ENCODE measurements at regions not wholly inside any gene's neighbourhood (a gene's known extent, or its start where the extent isn't known, plus 50 kb on each side); places are given as distances from the start of the nearest gene placed in this dataset.

- Histone ChIP-seq H3K4me3 (no peak overlapping the region), H3K27me3 (no peaks in the 10 kb centered on the region), H3K27ac (no peak overlapping the region), H3K9me3 (no peaks in the 10 kb centered on the region), H3K4me1 (peaks cover 16 to 34% (median 22%) of the 10 kb centered on the region in 4 donors), H3K36me3 (no peaks in the 10 kb centered on the region)
- in situ Hi-C loops (cut with MboI; ENCODE audit: low pct_ligation_motif_present in 1 of 4, low pct_unique_long_range_greater_than_20kb in 1 of 4, low sequenced_read_pairs in 3 of 4): no loop called here
- TF ChIP-seq POLR2AphosphoS5 (IDR thresholded peaks at IDR 0.05): no peak
- TF ChIP-seq EP300 (IDR thresholded peaks at IDR 0.05; ENCODE audit: low read depth): no peak
- no peak for TF ChIP-seq POLR2A (IDR thresholded peaks at IDR 0.05)
- no peak for TF ChIP-seq CTCF (IDR thresholded peaks at IDR 0.05)
- no peak for DNase-seq
- WGBS, 2 donors (ENCODE audit: low coverage in 1 of 2): 84 to 91% methylated on average over 4 of the region's 4 CpGs
- intact Hi-C loops (cut with DNase I; ENCODE audit: low total_unique reads): no loop called here
Measured at GRCh38 chr20:23167431-23167830, 81.3 kb upstream of the CD93 start.

- intact Hi-C loops (cut with DNase I; ENCODE audit: low total_unique reads): no loop called here
- Histone ChIP-seq H3K4me3 (no peak overlapping the region), H3K27ac (no peak overlapping the region), H3K27me3 (no peaks in the 10 kb centered on the region), H3K36me3 (no peaks in the 10 kb centered on the region), H3K4me1 (peaks cover 22 to 43% (median 29%) of the 10 kb centered on the region in 4 donors), H3K9me3 (no peaks in the 10 kb centered on the region)
- TF ChIP-seq POLR2A (IDR thresholded peaks at IDR 0.05) (no peak), POLR2AphosphoS5 (IDR thresholded peaks at IDR 0.05) (no peak), CTCF (IDR thresholded peaks at IDR 0.05) (no peak), EP300 (IDR thresholded peaks at IDR 0.05; ENCODE audit: low read depth) (no peak)
- no peak for DNase-seq
- 83% methylated on average over 7 of the region's 7 CpGs; no CpG with 5 or more reads in 1 of the 2 donors for WGBS, 2 donors (ENCODE audit: low coverage in 1 of 2)
- in situ Hi-C loops (cut with MboI; ENCODE audit: low pct_ligation_motif_present in 1 of 4, low pct_unique_long_range_greater_than_20kb in 1 of 4, low sequenced_read_pairs in 3 of 4): no loop called here
Measured at GRCh38 chr20:23166563-23166962, 80.4 kb upstream of the CD93 start.

GRCh38 chr20:23165964-23166363 is 79.8 kb upstream of the CD93 start:
- intact Hi-C loops (cut with DNase I; ENCODE audit: low total_unique reads): no loop called here
- Histone ChIP-seq H3K27ac (no peak overlapping the region), H3K27me3 (no peaks in the 10 kb centered on the region), H3K36me3 (no peaks in the 10 kb centered on the region), H3K4me3 (no peak overlapping the region), H3K4me1 (peaks cover 24 to 49% (median 31%) of the 10 kb centered on the region in 4 donors), H3K9me3 (no peaks in the 10 kb centered on the region)
- DNase-seq: no peak
- 92% methylated on average over 2 to 7 of the region's 7 CpGs for WGBS, 2 donors (ENCODE audit: low coverage in 1 of 2)
- TF ChIP-seq POLR2AphosphoS5 (IDR thresholded peaks at IDR 0.05): no peak
- TF ChIP-seq CTCF (IDR thresholded peaks at IDR 0.05): no peak
- no peak for TF ChIP-seq EP300 (IDR thresholded peaks at IDR 0.05; ENCODE audit: low read depth)
- no peak for TF ChIP-seq POLR2A (IDR thresholded peaks at IDR 0.05)
- in situ Hi-C loops (cut with MboI; ENCODE audit: low pct_ligation_motif_present in 1 of 4, low pct_unique_long_range_greater_than_20kb in 1 of 4, low sequenced_read_pairs in 3 of 4): no loop called here

- Histone ChIP-seq H3K4me3 (no peak overlapping the region), H3K27me3 (no peaks in the 10 kb centered on the region), H3K4me1 (peaks cover 24 to 55% (median 34%) of the 10 kb centered on the region in 4 donors), H3K36me3 (no peaks in the 10 kb centered on the region), H3K9me3 (no peaks in the 10 kb centered on the region), H3K27ac (peak overlapping the region in 2 of 4 donors; percentile 65 to 76)
- intact Hi-C loops (cut with DNase I; ENCODE audit: low total_unique reads): no loop called here
- WGBS, 2 donors (ENCODE audit: low coverage in 1 of 2): 70 to 87% methylated on average over 3 to 12 of the region's 12 CpGs
- in situ Hi-C loops (cut with MboI; ENCODE audit: low pct_ligation_motif_present in 1 of 4, low pct_unique_long_range_greater_than_20kb in 1 of 4, low sequenced_read_pairs in 3 of 4): no loop called here
- no peak for TF ChIP-seq POLR2A (IDR thresholded peaks at IDR 0.05)
- TF ChIP-seq POLR2AphosphoS5 (IDR thresholded peaks at IDR 0.05): peak in 2 of 3 donors; percentile 30 to 31
- peak; percentile 53 for DNase-seq
Measured at GRCh38 chr20:23165307-23165750, 79.2 kb upstream of the CD93 start.

- peaks cover 24 to 67% (median 44%) of the 10 kb centered on the region in 4 donors for H3K4me1 ChIP-seq
- in situ Hi-C loops (cut with MboI; ENCODE audit: low pct_ligation_motif_present in 1 of 4, low pct_unique_long_range_greater_than_20kb in 1 of 4, low sequenced_read_pairs in 3 of 4): no loop called here
- no peaks in the 10 kb centered on the region for H3K27me3 ChIP-seq
- DNase-seq: peak; percentile 71
- H3K27ac ChIP-seq: peak overlapping the region; percentile 28 to 76 (median 59)
- H3K36me3 ChIP-seq: no peaks in the 10 kb centered on the region
- intact Hi-C loops (cut with DNase I; ENCODE audit: low total_unique reads): no loop called here
- WGBS, 2 donors (ENCODE audit: low coverage in 1 of 2): 31% methylated on average over 12 of the region's 13 CpGs; no CpG with 5 or more reads in 1 of the 2 donors
- H3K4me3 ChIP-seq: no peak overlapping the region
- no peak for TF ChIP-seq EP300 (IDR thresholded peaks at IDR 0.05; ENCODE audit: low read depth)
- no peak for TF ChIP-seq CTCF (IDR thresholded peaks at IDR 0.05)
- TF ChIP-seq POLR2AphosphoS5 (IDR thresholded peaks at IDR 0.05): peak in 2 of 3 donors; percentile 36 to 54
- TF ChIP-seq POLR2A (IDR thresholded peaks at IDR 0.05): peak; percentile 50
- H3K9me3 ChIP-seq: no peaks in the 10 kb centered on the region
Measured at GRCh38 chr20:23164176-23164601, 78.1 kb upstream of the CD93 start.

All from transverse colon (tissue), 4 donors.